ENCODE measurements at regions not wholly inside any gene's neighbourhood (a gene's known extent, or its start where the extent isn't known, plus 50 kb on each side); places are given as distances from the start of the nearest gene placed in this dataset.

DNA sequence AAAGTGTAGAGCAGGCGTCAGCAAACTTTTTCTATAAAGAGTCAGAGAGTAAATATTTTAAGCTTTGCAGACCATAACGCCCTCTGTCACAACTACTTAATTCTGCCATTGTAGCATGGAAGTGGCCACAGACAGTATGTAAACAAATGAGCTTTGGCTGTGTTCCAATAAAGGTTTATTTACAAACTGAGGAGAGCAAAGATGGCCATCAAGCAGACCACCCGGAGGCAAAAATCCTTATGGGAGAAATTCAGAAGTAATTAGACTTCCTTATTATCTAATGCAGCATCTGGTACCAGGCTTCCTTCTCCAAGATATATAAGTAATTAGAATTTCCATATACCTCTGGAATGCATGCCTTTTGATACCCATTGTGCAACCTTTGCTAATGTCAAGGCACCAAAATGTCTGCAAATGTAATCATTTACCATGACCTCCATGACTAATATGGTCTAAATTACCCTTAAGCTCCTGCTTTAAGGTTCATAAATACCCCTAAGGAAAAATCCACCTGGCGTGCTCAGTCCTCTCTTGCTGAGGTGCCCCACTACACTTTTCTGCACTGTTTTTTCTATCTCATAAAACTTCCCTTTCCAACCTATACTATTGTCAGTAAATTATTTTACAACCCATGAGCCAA lies 377.8 kb downstream of the MATN1 start:
- DNase-seq = no peak

DNA sequence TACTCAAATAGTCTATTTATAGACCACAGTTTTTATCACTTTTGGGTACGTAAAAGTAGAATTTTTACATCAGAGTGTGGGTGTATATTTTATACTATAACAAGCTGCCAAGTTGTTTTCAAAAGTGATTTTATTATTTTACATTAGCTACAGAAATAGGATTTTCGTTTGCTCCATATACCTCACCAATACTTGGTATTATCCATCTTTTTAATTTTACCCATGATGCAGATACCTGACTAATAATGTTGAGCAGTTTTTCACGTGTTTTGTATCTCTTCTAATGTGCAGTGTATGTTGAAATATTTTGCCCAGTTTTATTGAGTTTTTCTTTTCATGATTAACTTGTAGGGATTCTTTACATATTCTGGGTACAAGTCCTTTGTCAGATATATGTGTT lies 379.8 kb downstream of the MATN1 start:
- DNase-seq = no peak

DNA sequence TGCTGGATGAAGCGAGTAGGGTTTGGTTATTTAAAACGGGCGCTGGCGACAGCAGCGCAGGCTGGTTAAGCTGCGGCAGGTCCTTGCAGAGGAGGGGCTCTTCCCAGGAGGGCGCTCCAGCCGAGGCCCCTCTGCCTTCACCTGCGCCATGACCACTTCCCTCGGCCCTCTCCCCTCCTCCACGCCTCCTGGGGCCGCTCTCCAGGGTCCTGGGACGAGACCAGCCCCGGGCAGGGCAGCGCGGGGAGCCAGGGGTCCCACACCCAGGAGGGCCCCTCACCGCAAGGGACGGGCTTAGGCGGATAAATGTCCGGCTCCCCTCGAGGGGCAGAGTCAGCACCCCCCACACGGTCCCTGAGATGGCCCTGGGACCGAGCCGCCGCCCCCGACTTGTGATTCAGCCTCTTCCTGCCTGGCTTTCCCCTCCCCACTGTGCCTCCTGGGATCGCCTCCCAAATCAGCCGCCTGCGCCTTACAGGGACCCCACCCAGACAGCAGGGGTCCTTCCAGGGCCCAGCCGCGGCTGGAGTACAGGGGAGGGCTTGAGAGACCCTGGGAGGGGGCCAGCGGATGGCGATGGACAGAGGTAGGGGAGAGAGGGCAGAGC lies 380.7 kb downstream of the MATN1 start:
- DNase-seq = no peak

DNA sequence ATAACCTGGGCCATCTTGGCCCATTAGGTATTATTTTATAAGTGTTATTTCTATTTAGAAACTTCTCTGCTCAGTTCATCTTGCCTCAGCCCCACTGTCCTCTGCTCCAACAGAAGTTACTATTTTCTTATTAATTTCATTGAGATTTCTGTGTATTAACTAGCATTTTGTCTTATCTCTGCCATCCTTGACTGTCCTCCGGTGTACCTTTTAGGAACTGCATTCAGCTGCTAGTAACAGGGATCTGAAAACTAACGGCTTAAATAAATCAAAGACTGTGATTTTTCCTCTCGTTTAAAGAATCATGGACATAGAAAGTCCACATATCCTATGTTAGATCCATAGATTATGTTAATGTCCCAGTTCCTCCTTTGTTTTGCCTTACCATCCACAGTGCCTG lies 382.5 kb downstream of the MATN1 start:
- DNase-seq = no peak

DNA sequence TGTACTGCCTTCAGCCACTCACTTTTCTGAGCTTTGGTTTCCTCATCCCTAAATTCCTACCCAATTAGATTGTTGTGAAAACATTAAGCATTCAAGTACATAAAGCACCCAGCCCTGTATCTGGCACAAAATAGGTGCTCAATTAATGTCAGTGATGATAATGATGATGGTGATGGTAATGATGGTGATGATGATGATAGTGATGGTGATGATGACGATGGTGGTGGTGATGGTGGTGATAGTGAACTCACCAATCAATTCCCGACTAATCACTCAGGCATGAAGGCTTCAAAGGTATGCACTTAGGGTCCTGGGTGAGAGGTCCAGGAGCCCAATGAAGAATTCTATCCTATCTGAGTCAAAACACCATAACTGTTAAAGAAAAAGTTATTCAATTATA lies 383.5 kb downstream of the MATN1 start:
- DNase-seq = no peak

DNA sequence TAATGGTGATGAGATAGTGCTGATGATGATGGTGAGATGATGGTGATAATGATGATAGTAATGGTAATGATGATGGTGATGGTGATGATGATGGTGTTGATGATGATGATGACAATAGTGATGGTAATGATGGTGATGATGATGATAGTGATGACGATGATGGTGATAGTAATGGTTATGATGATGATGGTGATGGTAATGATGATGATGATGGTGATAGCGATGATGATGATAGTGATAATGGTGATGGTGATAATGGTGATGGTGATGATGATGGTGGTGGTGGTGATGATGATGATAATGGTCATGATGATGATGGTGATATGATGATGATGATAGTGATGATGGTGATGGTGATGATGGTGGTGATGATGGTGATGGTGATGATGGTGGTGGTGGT lies 384.6 kb downstream of the MATN1 start:
- no peak for DNase-seq

DNA sequence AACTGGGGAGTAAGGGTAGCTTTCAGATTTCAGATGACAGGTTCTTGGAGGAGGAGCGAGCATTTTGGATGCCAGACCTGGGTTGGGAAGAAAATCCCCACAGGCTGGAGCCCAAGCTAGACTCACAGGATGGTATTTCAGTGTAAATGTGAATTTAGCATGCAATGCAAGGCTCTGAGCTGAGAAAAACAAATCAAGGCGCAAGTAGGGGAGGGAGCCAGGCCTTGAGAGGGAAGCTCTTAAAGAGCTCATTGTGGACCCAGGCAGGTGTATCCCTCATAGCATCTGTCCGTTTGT lies 386.1 kb downstream of the MATN1 start:
- no peak for DNase-seq

DNA sequence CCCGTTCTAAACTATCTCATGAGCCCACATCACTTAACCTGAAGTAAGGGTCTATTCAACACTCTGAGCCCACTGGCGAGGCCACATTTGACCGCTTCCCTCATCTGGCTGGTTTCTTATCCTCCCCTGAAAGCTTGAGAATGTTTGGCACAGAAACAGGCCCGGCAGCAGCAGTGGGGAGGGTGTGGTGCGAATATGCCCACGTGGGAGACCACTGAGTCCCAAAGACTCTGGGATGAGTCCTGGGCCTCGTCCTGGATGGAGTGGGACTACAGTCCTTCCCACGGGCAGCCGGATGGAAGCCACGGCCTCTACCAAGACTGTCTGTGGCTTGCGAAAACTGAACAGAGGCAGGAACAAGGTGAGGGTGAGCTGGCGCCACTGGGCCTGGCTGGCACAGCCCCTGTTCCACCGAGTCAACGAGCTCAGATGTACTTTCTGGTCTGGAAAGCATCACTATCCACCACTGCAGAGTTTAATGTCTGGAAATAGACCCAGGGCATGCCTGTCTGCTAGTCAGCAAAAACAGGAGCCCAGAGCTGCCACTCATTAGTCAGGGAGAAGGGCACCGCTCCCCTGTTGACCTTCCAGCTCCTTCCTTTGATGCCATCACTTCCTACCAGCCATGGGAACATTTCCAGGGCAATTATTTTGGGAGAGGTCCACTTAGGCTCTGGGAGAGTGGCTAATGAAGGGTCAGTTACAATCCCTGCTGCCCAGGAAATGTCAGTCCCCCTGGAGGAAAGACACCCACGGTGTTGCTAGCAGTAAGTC lies 386.6 kb downstream of the MATN1 start:
- DNase-seq = no peak

DNA sequence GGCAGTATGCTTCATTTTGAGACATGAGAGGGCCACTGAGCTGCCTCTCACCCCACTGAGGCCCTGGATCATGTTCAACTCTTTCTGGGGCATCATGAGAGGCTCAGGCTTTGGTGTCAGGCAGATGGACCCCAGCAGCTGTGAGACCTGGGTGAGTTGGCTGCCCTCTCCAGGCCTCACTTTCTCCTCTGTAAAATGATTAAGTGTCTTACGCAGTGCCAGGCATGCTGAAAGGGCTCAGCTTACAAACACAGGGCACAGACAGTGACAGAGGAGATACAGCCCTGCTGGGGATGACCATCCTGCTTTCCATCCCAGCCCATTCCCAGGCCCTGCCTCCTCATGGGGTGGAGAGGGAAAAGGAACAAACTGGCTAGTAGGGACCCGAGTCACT lies 387.4 kb downstream of the MATN1 start:
- no peak for DNase-seq

DNA sequence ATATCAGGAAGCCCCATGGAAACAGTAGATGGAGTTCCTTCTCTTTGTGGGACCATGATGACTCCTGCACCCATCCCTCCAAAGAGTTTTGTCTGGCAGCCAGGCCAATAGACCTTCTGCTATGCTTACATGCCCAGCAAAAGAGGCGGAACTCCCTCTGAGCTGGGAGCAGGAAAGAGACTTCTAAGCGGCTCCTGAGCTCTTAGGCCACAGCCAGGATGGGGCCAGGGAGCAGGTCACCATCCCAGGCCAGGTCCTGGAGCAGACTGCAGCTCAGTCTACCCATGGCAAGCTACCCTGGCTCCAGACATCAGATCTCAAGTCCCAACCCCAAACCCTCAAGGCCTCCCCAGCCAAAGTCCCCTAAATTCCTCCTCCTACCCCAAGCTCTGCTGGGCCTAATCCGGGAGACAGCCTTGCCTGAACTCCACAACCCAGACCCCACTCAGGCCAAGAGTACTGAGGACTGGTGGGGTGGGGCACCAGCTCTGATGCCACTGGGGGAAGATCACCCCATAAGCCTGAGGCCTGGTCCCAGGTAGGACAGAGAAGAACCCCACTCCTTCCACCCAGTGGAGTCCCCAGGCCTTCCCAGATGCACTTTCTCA lies 387.9 kb downstream of the MATN1 start:
- DNase-seq = no peak

DNA sequence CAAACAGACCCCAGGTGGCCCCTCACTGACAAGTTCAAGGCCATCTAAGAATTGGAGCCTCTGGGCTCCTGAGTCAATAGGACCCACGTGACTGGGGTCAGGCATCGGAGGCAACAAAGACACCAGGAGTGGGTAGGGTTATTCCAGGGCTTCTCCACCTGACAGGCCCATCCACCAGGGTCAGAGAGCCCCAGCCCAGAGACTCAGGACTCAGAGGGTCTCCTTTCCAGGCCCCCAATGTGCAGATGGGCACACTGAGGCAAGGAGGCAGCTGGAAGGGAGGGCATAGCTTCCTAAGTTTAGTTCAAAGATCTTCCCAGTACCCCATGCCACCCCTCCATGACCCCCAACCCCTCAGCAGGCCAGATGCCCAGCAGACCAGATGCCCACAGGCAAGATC lies 388.6 kb downstream of the MATN1 start:
- DNase-seq = no peak

DNA sequence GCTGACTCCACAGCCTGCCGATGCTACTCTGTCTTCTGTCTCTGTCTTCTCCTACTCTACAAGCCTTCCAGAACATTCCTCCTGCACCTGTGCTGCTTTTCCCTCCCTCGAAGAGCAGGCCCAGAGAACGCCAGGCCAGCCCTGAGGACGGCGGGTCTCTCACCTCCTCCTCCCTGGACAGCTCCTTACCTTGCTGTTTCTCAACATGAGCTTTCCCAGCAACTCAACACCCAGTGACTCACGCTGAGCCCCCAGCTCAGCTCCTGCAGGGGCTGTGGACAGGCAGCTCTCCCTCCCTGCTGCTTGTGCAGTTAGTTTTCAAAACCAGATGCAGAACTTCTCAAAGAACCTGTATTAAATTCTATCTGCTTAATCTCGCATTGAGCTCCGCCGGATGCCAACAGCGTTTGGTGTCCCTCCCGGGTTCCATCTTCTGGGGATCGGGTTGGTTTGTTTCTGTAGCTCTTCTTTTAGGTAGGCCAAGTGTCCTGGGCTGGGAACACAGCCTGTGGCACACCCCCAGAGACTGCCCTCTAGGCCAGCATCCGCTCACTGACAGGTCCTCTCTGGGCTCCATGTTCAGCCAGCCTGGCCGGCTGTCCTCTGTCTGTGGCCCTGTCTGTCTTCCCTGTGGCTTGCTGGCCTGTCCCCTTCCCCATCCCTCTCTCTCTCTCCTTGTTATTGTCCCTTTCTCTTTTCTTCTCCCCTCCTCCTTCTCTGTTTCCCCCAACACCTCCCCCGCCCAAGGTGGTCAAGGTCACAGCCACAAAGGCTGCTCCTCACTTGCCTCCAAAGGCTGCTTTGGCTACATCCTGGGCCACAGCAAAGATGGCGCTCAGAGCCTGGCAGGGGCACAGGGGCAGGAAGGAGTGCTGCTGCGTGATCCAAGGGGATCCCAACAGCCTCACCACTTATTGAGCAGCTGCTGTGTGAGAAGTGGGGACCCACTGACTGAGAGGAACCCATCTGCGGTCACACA lies 391.0 kb downstream of the MATN1 start:
- DNase-seq = no peak

DNA sequence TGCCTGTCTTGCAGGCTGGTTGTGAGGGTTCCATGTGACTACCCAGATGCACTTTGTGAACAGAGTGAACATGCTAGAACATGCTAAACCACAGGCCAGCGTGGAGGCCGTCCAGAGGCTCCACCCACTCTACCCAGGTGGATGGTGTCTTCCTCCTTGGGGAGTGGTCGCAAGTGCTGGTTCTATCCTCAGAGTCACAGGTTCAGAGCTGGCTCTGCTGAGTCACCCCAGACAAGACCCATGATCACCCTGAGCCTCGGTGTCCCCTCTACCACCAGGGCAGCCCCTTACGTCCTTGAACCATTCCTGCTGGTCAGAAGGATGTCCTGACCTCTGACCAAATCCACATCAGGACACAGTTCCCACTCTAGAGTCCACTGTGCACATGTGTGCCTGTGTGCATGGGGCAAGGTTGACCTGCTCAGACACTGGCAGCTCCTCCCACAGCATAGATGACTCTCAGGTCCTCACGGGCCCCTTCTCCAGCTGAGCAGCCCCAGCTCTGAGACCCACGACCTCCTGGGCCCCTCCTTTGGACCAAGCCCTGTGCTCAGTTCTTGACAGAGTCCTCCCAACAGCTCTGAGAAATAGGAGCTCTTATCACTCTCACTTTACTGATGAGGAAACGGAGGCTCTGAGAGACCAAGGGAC lies 391.8 kb downstream of the MATN1 start:
- no peak for DNase-seq

DNA sequence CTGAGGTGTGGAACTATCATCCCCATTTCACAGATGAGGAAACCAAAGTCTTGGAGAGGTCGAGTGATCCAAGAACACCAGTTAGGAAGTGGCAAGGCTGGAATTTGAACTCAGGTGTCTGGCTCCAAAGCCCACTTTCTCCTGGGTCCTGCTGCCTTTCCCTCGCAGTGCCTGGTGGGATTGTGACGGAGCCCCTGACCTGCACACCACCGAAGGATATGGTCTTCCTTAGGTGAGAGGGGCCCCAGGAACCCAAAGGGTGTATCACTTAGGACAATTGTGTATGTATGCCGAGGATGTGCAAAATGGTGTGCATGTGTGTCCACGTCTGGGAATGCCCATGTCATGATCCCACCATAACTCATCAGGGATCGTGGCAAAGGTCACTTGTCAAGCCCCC lies 392.7 kb downstream of the MATN1 start:
- no peak for DNase-seq

DNA sequence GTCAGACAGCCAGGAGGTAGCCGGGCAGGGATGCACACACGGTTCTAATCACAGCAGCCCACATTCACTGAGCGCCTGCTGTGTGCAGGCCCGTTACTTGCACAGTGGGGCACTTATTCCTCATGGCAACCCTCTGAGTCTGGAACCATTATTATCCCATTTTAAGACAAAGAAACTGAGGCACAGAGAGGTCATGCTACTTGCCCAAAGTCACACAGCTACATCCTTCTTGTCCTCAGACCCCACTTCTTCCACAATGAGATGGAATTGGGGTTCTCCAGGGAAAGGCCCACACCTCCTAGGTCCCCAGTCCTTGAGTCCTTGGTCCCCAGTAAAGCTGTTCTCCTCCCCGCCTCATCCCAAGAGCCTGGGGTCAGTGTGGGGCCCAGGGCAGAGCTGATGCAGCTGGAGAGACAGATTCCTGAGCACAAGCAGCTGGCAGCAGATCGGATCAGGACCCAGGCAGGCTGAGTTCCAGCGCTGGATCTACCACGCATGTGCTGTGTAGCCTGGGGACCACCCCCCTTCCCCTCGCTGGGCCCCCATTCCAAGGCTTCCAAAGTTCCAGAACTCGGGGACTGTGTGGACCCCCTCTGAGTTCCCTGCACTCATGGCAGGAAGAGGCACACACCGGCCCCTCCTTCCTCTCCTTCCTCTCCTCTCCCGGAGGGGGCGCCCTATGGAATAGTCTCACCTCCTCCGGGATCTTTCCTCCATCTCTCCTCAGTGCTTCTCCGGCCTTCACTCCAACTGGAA lies 393.4 kb downstream of the MATN1 start:
- no peak for DNase-seq

DNA sequence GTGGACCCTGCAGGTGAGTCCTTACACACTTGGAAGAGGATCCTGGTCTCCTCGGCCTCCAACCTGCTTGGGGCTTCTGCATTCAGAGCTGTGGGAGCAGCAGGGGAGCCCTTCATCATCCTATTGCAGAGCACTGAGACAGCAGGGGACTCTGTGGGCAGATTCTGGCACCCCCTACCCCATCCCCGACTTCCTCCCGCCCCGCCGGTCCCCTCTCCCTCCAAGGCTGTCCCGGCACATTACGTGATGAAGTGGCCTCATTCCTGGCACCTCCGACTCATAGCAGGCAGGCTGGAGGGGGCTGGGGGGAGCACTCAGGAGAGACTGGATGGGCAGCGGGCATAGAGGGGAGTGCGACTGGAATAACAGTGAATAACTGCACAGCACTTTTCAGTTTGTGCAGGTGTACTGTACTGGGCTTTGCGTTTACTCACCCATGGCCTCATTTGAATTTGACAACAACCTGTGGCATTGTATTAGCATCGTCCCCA lies 394.1 kb downstream of the MATN1 start:
- DNase-seq = no peak

DNA sequence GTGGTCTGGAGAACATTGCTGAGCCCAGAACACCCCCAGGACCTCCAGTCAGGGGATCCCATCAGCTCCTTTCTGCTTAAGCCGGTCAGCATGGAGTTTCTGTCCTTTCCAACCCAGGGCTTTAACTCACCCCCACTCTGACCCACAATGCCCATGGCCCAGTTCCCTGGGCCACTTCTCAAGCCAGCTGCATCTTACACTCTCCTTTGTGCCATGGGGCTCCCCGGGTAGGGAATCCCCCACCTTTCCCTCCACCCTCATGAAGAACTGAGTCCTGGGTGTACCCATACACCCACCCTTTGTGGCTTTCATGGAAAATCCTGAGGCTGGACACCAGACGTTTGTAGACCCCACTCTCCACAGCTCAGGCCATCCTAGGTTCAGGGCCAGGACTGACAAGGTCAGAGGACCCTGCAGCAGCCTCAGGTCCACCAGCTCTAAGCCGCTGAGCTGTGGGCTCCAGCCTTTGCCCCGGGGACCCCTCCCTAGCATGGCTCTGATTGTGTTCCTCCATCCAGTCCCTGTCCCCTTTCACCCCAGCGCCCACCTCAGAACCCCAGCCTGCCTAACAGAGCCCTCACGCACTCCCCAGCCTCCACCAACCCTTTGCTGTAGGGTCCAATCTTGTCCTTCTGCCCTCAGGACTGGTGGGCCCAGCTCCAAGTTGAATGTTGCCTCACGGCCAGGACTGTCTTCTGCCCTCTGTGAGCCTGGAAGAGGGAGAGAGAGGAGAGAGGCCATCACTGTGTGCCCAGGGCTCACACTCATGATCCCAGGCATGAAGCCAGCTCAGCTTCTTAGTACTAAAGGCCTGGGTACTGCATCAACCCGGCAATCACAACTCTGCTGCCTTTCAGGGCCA lies 394.8 kb downstream of the MATN1 start:
- DNase-seq = no peak

DNA sequence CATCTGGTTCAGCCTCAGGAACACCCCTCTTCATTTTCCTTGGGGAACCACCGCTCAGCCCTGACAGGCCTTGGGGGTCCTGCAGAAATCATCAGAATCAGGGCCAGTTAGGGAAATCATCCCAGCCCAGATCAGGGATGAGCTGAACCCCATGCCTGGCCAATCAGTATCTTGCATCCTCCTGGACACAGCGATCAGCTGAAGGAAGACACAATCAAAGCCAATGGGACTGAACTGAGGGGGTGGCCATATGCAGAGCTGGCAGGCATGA lies 395.4 kb downstream of the MATN1 start:
- no peak for DNase-seq

DNA sequence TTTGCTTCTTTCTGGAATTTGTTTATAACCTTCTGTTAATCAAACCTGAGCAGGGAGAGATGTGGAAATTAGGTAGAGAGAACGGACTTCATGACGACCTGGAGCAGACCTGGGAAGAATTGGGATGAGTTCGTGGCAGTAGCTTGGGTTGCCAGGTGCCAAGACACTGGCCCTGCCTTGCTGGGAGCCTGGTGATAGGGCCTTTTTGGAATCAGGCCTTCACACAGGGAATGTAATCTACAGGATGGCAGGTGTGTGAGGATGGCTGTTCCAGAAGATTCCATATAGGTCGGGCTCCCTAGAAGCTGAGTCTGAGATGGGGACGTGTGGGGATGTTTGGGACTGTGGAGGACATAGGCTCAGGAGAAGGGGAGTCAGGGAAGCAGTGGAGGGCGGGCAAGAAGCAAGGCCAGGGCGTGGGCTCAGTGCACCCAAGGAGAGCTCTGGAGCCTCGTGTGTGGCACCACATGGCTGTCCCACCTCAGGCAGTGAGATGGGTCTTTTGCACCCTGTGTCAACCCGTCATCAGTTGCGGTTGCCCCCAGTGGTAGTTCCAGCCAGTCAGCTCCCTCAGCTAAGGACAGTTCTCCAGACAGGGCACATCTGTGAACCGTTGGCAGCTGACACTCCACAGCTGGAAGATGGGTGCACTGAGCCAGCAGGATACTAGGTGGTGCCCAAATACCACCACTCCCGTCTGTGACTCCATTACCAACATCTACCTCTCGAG lies 395.9 kb downstream of the MATN1 start:
- DNase-seq = no peak

DNA sequence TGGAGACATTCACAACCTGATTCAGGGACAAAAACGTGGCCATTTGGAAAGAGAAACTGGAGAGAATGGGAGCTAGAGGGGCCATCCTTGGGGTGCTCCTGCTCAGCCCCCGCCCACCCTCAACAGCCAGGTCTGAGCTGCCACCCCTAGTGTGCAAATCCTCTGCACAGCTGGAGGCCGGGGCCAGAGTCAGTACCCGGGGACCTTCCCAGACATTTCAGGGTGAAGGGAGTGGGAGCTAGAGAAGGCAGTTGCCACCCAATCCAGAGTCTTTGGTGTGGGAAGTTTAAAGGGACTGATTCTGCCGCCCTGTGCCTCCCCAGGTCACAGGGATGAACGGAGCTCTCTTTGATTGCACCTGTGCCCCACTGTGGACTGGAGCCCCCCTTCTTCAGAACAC lies 397.4 kb downstream of the MATN1 start:
- DNase-seq = no peak
